WTC11 (cell line): ENCODE measurements at regions not wholly inside any gene's neighbourhood (a gene's known extent, or its start where the extent isn't known, plus 50 kb on each side); places are given as distances from the start of the nearest gene placed in this dataset.

ENCODE experiments used
- ATAC-seq: fragments of 200-7000 bp; cut with Tn5 transposase; 2 replicates; pipeline ENCODE4 v1.10.0; 2021; ENCODE audit warnings: mild to moderate bottlenecking, moderate library complexity
- CTCF ChIA-PET: fragments of 300-600 bp; sonication (Branson Sonifier 250); formaldehyde crosslinking; loops from one replicate; lab custom pipeline; 2021; ENCODE audit warnings: antibody characterized with exemption; lab: Charles Lee
- POLR2A ChIA-PET: fragments of 350-600 bp; sonication (Branson Sonifier 250); formaldehyde crosslinking; loops from one replicate; lab custom pipeline; 2021; ENCODE audit warnings: antibody characterized with exemption; lab: Charles Lee
- DNase-seq: peaks from one replicate; pipeline ENCODE4 v3.0.0; 2021; ENCODE audit warnings: low spot score
- H3K27ac Mint-ChIP-seq: 2 replicates; pipeline ENCODE4 v1.8.0; 2021; ENCODE audit warnings: mixed read lengths
- H3K27me3 Mint-ChIP-seq: 2 replicates; pipeline ENCODE4 v1.8.0; 2021; ENCODE audit warnings: low read depth, mild to moderate bottlenecking, moderate library complexity, mixed read lengths
- H3K36me3 Mint-ChIP-seq: 2 replicates; pipeline ENCODE4 v1.8.0; 2021; ENCODE audit warnings: mixed read lengths
- H3K4me1 Mint-ChIP-seq: 2 replicates; pipeline ENCODE4 v1.8.0; 2022; ENCODE audit warnings: mixed read lengths
- H3K4me3 Mint-ChIP-seq: 2 replicates; pipeline ENCODE4 v1.8.0; 2021; ENCODE audit warnings: mild to moderate bottlenecking, moderate library complexity, mixed read lengths
- H3K9me3 Mint-ChIP-seq: 2 replicates; pipeline ENCODE4 v1.8.0; 2021; ENCODE audit warnings: mixed read lengths
- EMX1 ChIP-seq: fragments of 250-450 bp; sonication (Bioruptor Pico); IDR thresholded peaks from 2 replicates; pipeline ENCODE4 v1.8.0; 2021; ENCODE audit warnings: mild to moderate bottlenecking
- ERG ChIP-seq: fragments of 250-450 bp; sonication (Bioruptor Pico); IDR thresholded peaks from 2 replicates; pipeline ENCODE4 v1.8.0; 2021; ENCODE audit warnings: mild to moderate bottlenecking
- FOXK1 ChIP-seq: sonication (generic); formaldehyde crosslinking; IDR thresholded peaks from 2 replicates; pipeline ENCODE4 v1.8.0; 2022; ENCODE audit warnings: mild to moderate bottlenecking, moderate library complexity, missing genetic modification reagents
- FOXP4 ChIP-seq: sonication (generic); formaldehyde crosslinking; IDR thresholded peaks from 2 replicates; pipeline ENCODE4 v1.8.0; 2022; ENCODE audit warnings: mild to moderate bottlenecking, missing genetic modification reagents
- HMGXB4 ChIP-seq: sonication (generic); formaldehyde crosslinking; IDR thresholded peaks from 2 replicates; pipeline ENCODE4 v1.8.1; 2023; ENCODE audit warnings: mild to moderate bottlenecking, moderate library complexity, missing genetic modification reagents
- JAZF1 ChIP-seq: fragments of 250-450 bp; sonication (Bioruptor Pico); IDR thresholded peaks from 2 replicates; pipeline ENCODE4 v1.9.0; 2021; ENCODE audit warnings: moderate library complexity, mild to moderate bottlenecking, inconsistent platforms
- JUN ChIP-seq: sonication (generic); formaldehyde crosslinking; IDR thresholded peaks from 2 replicates; pipeline ENCODE4 v1.8.0; 2023; ENCODE audit warnings: mild to moderate bottlenecking, missing genetic modification reagents
- ZNF317 ChIP-seq: sonication (generic); formaldehyde crosslinking; IDR thresholded peaks from 2 replicates; pipeline ENCODE4 v1.8.1; 2023; ENCODE audit warnings: low read depth, mild to moderate bottlenecking, moderate library complexity, missing genetic modification reagents, borderline replicate concordance
- ZNF423 ChIP-seq: fragments of 250-450 bp; sonication (Bioruptor Pico); IDR thresholded peaks from 2 replicates; pipeline ENCODE4 v2.1.2; 2022; ENCODE audit warnings: mild to moderate bottlenecking, moderate library complexity
- TF ChIP-seq, protein P1 (sequence below): fragments of 250-450 bp; sonication (Bioruptor Pico); IDR thresholded peaks from 2 replicates; pipeline ENCODE4 v1.9.0; 2021; ENCODE audit warnings: mild to moderate bottlenecking
- TF ChIP-seq, protein P2 (sequence below): fragments of 250-450 bp; sonication (Bioruptor Pico); IDR thresholded peaks from 2 replicates; pipeline ENCODE4 v1.9.0; 2021; ENCODE audit warnings: mild to moderate bottlenecking, borderline replicate concordance
- TF ChIP-seq, protein P3 (sequence below): sonication (generic); formaldehyde crosslinking; IDR thresholded peaks from 2 replicates; pipeline ENCODE4 v1.8.1; 2022; ENCODE audit warnings: missing genetic modification reagents, borderline replicate concordance

- H3K36me3 Mint-ChIP-seq = no peaks in the 10 kb centered on the region
- peaks cover 10% of the 10 kb centered on the region for H3K4me1 Mint-ChIP-seq
- peak; percentile 69 for ATAC-seq
- ChIA-PET CTCF (no interaction called here), POLR2A (no interaction called here)
- H3K27ac Mint-ChIP-seq = no peak overlapping the region; the same call in 1 of the 2 replicates
- TF ChIP-seq FOXP4 (CRISPR knock-in tag) = no peak
- no peak overlapping the region for H3K4me3 Mint-ChIP-seq
- no peaks in the 10 kb centered on the region for H3K9me3 Mint-ChIP-seq
- peak; percentile 20 for DNase-seq
- no peaks in the 10 kb centered on the region for H3K27me3 Mint-ChIP-seq
These were observed 64.6 kb upstream of the C1orf21 start for GRCh38 chr1:184322253-184322652.

DNA sequence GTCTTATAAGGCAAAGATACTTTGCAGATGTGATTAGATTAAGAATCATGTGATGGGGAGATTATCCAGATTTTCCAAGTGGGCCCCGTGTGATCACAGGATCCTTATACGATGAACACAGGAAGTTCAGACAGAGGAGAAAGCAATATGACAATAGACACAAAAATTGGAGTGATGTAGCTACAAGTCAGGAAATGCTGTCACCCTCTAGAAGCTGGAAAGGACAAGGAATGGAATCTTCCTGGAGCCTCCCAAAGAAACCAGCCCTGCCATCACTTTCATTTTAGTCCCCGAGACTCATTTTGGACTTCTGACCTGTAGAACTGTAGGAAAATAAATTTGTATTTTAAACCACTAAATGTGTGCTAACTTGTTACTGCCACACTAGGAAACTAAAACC, 61.9 kb upstream of the C1orf21 start:
- Mint-ChIP-seq H3K27me3 (no peaks in the 10 kb centered on the region), H3K4me3 (no peak overlapping the region), H3K36me3 (no peaks in the 10 kb centered on the region), H3K4me1 (peaks cover 10% of the 10 kb centered on the region), H3K27ac (no peak overlapping the region), H3K9me3 (no peaks in the 10 kb centered on the region)
- DNase-seq (no peak), ATAC-seq (no peak)
- CTCF ChIA-PET = no interaction called here
- POLR2A ChIA-PET = no interaction called here
- TF ChIP-seq ERG (CRISPR knock-in tag) (no peak), EMX1 (no peak), ZNF317 (no peak), JUN (no peak), FOXK1 (CRISPR knock-in tag) (no peak), HMGXB4 (CRISPR knock-in tag) (no peak), ZNF423 (no peak), JAZF1 (no peak)
- TF ChIP-seq, protein P1, sequence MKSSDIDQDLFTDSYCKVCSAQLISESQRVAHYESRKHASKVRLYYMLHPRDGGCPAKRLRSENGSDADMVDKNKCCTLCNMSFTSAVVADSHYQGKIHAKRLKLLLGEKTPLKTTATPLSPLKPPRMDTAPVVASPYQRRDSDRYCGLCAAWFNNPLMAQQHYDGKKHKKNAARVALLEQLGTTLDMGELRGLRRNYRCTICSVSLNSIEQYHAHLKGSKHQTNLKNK (CRISPR knock-in tag) = no peak
- TF ChIP-seq, protein P2, sequence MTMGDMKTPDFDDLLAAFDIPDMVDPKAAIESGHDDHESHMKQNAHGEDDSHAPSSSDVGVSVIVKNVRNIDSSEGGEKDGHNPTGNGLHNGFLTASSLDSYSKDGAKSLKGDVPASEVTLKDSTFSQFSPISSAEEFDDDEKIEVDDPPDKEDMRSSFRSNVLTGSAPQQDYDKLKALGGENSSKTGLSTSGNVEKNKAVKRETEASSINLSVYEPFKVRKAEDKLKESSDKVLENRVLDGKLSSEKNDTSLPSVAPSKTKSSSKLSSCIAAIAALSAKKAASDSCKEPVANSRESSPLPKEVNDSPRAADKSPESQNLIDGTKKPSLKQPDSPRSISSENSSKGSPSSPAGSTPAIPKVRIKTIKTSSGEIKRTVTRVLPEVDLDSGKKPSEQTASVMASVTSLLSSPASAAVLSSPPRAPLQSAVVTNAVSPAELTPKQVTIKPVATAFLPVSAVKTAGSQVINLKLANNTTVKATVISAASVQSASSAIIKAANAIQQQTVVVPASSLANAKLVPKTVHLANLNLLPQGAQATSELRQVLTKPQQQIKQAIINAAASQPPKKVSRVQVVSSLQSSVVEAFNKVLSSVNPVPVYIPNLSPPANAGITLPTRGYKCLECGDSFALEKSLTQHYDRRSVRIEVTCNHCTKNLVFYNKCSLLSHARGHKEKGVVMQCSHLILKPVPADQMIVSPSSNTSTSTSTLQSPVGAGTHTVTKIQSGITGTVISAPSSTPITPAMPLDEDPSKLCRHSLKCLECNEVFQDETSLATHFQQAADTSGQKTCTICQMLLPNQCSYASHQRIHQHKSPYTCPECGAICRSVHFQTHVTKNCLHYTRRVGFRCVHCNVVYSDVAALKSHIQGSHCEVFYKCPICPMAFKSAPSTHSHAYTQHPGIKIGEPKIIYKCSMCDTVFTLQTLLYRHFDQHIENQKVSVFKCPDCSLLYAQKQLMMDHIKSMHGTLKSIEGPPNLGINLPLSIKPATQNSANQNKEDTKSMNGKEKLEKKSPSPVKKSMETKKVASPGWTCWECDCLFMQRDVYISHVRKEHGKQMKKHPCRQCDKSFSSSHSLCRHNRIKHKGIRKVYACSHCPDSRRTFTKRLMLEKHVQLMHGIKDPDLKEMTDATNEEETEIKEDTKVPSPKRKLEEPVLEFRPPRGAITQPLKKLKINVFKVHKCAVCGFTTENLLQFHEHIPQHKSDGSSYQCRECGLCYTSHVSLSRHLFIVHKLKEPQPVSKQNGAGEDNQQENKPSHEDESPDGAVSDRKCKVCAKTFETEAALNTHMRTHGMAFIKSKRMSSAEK (CRISPR knock-in tag) = no peak
- TF ChIP-seq, protein P3, sequence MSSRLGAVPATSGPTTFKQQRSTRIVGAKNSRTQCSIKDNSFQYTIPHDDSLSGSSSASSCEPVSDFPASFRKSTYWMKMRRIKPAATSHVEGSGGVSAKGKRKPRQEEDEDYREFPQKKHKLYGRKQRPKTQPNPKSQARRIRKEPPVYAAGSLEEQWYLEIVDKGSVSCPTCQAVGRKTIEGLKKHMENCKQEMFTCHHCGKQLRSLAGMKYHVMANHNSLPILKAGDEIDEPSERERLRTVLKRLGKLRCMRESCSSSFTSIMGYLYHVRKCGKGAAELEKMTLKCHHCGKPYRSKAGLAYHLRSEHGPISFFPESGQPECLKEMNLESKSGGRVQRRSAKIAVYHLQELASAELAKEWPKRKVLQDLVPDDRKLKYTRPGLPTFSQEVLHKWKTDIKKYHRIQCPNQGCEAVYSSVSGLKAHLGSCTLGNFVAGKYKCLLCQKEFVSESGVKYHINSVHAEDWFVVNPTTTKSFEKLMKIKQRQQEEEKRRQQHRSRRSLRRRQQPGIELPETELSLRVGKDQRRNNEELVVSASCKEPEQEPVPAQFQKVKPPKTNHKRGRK (CRISPR knock-in tag) = no peak
